Transverse colon (tissue), 4 donors: ENCODE measurements at regions not wholly inside any gene's neighbourhood (a gene's known extent, or its start where the extent isn't known, plus 50 kb on each side); places are given as distances from the start of the nearest gene placed in this dataset.

Experiments used
- DNase-seq: peaks from one replicate; pipeline ENCODE4 v3.0.0-alpha.2; 2019
- H3K27ac ChIP-seq, 4 donors: fragments of 200-600 bp; sonication (generic); 2 replicates each; pipeline ENCODE4 v1.5.1; 2016 to 2018; ENCODE audit warnings: inconsistent platforms in 4 of 4
- H3K27me3 ChIP-seq: fragments of 200-600 bp; sonication (generic); 2 replicates; pipeline ENCODE4 v1.5.1; 2017; ENCODE audit warnings: inconsistent platforms
- H3K36me3 ChIP-seq, 4 donors: fragments of 200-600 bp; sonication (generic); 2 replicates each; pipeline ENCODE4 v1.5.1; 2017 to 2019; ENCODE audit warnings: inconsistent platforms in 4 of 4
- H3K4me1 ChIP-seq, 4 donors: fragments of 200-600 bp; sonication (generic); 2 replicates each; pipeline ENCODE4 v1.5.1; 2017 to 2020; ENCODE audit warnings: inconsistent platforms in 4 of 4
- H3K4me3 ChIP-seq, 4 donors: fragments of 200-600 bp; sonication (generic); 1 replicate in 1 of 4; 2 replicates in 3 of 4; pipeline versions ENCODE4 v1.5.1 to v1.6.1; 2017 to 2019; ENCODE audit warnings: inconsistent platforms in 4 of 4
- H3K9me3 ChIP-seq, 2 donors: fragments of 200-600 bp; sonication (generic); 2 replicates each; pipeline ENCODE4 v1.5.1; 2017 to 2019; ENCODE audit warnings: inconsistent platforms in 2 of 2
- CTCF ChIP-seq, 5 experiments: fragments of 200-600 bp in 3 of 5; fragments of 450-650 bp in 2 of 5; sonication (generic) in 3 of 5; IDR thresholded peaks; 1 replicate in 2 of 5; 2 replicates in 3 of 5; pipeline ENCODE4 v1.5.1; 2016 to 2017; ENCODE audit warnings: antibody characterized with exemption in 5 of 5, inconsistent platforms in 3 of 5, mild to moderate bottlenecking in 2 of 5, moderate library complexity in 1 of 5
- EP300 ChIP-seq: sonication (generic); formaldehyde crosslinking; IDR thresholded peaks from one replicate; pipeline ENCODE4 v1.6.1; 2017; ENCODE audit warnings: antibody characterized with exemption, low read depth
- POLR2A ChIP-seq: fragments of 450-650 bp; IDR thresholded peaks from one replicate; pipeline ENCODE4 v1.6.1; 2016; ENCODE audit warnings: antibody characterized with exemption, mild to moderate bottlenecking, moderate library complexity
- POLR2AphosphoS5 ChIP-seq, 3 donors: sonication (generic); formaldehyde crosslinking; IDR thresholded peaks; one replicate each; pipeline ENCODE4 v1.6.1; 2016; ENCODE audit warnings: antibody characterized with exemption in 3 of 3
- WGBS, 2 donors: methylation state at CpG; one replicate each; pipeline ENCODE4 v1.1.5; 2018; ENCODE audit warnings: low coverage in 1 of 2; 5-methylcytosine and 5-hydroxymethylcytosine counted together
- in situ Hi-C, 4 donors: fragments of 200-750 bp; cut with MboI; loops; one replicate each; pipeline versions ENCODE4 v1.15.0 to v1.15.1; 2017; ENCODE audit warnings: low sequenced_read_pairs in 3 of 4, low pct_ligation_motif_present in 1 of 4, low pct_unique_long_range_greater_than_20kb in 1 of 4
- intact Hi-C: fragments of 100-400 bp; cut with DNase I; formaldehyde crosslinking; loops from one replicate; pipeline ENCODE4 v1.15.1; 2023; ENCODE audit warnings: low total_unique reads

GRCh38 chr11:91756829-91757480 lies 467.7 kb upstream of the FAT3 start:
- Histone ChIP-seq H3K9me3 (no peaks in the 10 kb centered on the region), H3K36me3 (no peaks in the 10 kb centered on the region), H3K27me3 (no peaks in the 10 kb centered on the region), H3K4me1 (no peaks in the 10 kb centered on the region), H3K4me3 (no peak overlapping the region), H3K27ac (no peak overlapping the region)
- no peak for TF ChIP-seq POLR2A
- TF ChIP-seq POLR2AphosphoS5 (IDR thresholded peaks at IDR 0.05): no peak
- no peak for TF ChIP-seq EP300
- TF ChIP-seq CTCF (IDR thresholded peaks at IDR 0.05): no peak
- WGBS, 2 donors: 67 to 86% methylated on average over 1 of the region's 1 CpG
- in situ Hi-C loops (no loop called here), intact Hi-C loops (no loop called here)
- DNase-seq: no peak

GRCh38 chr11:91755951-91756707 lies 468.5 kb upstream of the FAT3 start:
- no peak overlapping the region for H3K27ac ChIP-seq
- no peak overlapping the region for H3K4me3 ChIP-seq
- intact Hi-C loops (no loop called here), in situ Hi-C loops (no loop called here)
- WGBS, 2 donors: 25 to 66% methylated on average over 1 to 2 of the region's 2 CpGs
- DNase-seq: no peak
- TF ChIP-seq CTCF (IDR thresholded peaks at IDR 0.05) (no peak), POLR2AphosphoS5 (IDR thresholded peaks at IDR 0.05) (no peak), EP300 (no peak), POLR2A (no peak)
- H3K9me3 ChIP-seq: no peaks in the 10 kb centered on the region
- H3K27me3 ChIP-seq: no peaks in the 10 kb centered on the region
- no peaks in the 10 kb centered on the region for H3K36me3 ChIP-seq
- H3K4me1 ChIP-seq: no peaks in the 10 kb centered on the region

GRCh38 chr11:91755526-91755925 lies 469.1 kb upstream of the FAT3 start:
- intact Hi-C loops (no loop called here), in situ Hi-C loops (no loop called here)
- no peak for DNase-seq
- TF ChIP-seq EP300 (no peak), POLR2AphosphoS5 (IDR thresholded peaks at IDR 0.05) (no peak), POLR2A (no peak), CTCF (IDR thresholded peaks at IDR 0.05) (no peak)
- no peaks in the 10 kb centered on the region for H3K27me3 ChIP-seq
- H3K27ac ChIP-seq: no peak overlapping the region
- H3K4me3 ChIP-seq: no peak overlapping the region
- H3K9me3 ChIP-seq: no peaks in the 10 kb centered on the region
- no peaks in the 10 kb centered on the region for H3K36me3 ChIP-seq
- H3K4me1 ChIP-seq: no peaks in the 10 kb centered on the region

- H3K27me3 ChIP-seq: no peaks in the 10 kb centered on the region
- DNase-seq: no peak
- H3K9me3 ChIP-seq: no peaks in the 10 kb centered on the region
- intact Hi-C loops: no loop called here
- H3K36me3 ChIP-seq: no peaks in the 10 kb centered on the region
- in situ Hi-C loops: no loop called here
- TF ChIP-seq POLR2AphosphoS5 (IDR thresholded peaks at IDR 0.05): no peak
- TF ChIP-seq POLR2A: no peak
- no peak for TF ChIP-seq EP300
- no peak for TF ChIP-seq CTCF (IDR thresholded peaks at IDR 0.05)
- no peaks in the 10 kb centered on the region for H3K4me1 ChIP-seq
- no peak overlapping the region for H3K4me3 ChIP-seq
- H3K27ac ChIP-seq: no peak overlapping the region
Measured at GRCh38 chr11:91749251-91749650, 475.4 kb upstream of the FAT3 start.
